ENCODE measurements at regions not wholly inside any gene's neighbourhood (a gene's known extent, or its start where the extent isn't known, plus 50 kb on each side); places are given as distances from the start of the nearest gene placed in this dataset.
A peak's percentile ranks its signal among the peaks of the same experiment; 100 is the strongest.

GRCh38 chr12:116436561-116437249 is 122.5 kb upstream of the MAP1LC3B2 start:
- Histone ChIP-seq H3K9me3 (no peaks in the 10 kb centered on the region), H3K4me3 (no peak overlapping the region), H3K27ac (peak overlapping the region; percentile 28 to 84 (median 40)), H3K27me3 (no peaks in the 10 kb centered on the region), H3K36me3 (no peaks in the 10 kb centered on the region), H3K4me1 (peaks cover 6 to 27% (median 25%) of the 10 kb centered on the region in 4 donors)
- in situ Hi-C loops (cut with MboI; ENCODE audit: low pct_ligation_motif_present in 1 of 4, low pct_unique_long_range_greater_than_20kb in 1 of 4, low sequenced_read_pairs in 3 of 4) = no loop called here
- 44% methylated on average over 14 of the region's 14 CpGs; no CpG with 5 or more reads in 1 of the 2 donors for WGBS, 2 donors (ENCODE audit: low coverage in 1 of 2)
- intact Hi-C loops (cut with DNase I; ENCODE audit: low total_unique reads) = no loop called here
- TF ChIP-seq POLR2A (IDR thresholded peaks at IDR 0.05) (no peak), POLR2AphosphoS5 (IDR thresholded peaks at IDR 0.05) (no peak), EP300 (IDR thresholded peaks at IDR 0.05; ENCODE audit: low read depth) (no peak), CTCF (IDR thresholded peaks at IDR 0.05) (no peak)
- peak; percentile 42 for DNase-seq

- H3K36me3 ChIP-seq = no peaks in the 10 kb centered on the region
- H3K27me3 ChIP-seq = no peaks in the 10 kb centered on the region
- H3K4me3 ChIP-seq = no peak overlapping the region
- no peak for TF ChIP-seq EP300 (IDR thresholded peaks at IDR 0.05; ENCODE audit: low read depth)
- TF ChIP-seq POLR2AphosphoS5 (IDR thresholded peaks at IDR 0.05) = no peak
- no peak for TF ChIP-seq CTCF (IDR thresholded peaks at IDR 0.05)
- TF ChIP-seq POLR2A (IDR thresholded peaks at IDR 0.05) = no peak
- intact Hi-C loops (cut with DNase I; ENCODE audit: low total_unique reads) (no loop called here), in situ Hi-C loops (cut with MboI; ENCODE audit: low pct_ligation_motif_present in 1 of 4, low pct_unique_long_range_greater_than_20kb in 1 of 4, low sequenced_read_pairs in 3 of 4) (no loop called here)
- no peak overlapping the region for H3K27ac ChIP-seq
- peaks cover 0 to 10% (median 6%) of the 10 kb centered on the region in 4 donors for H3K4me1 ChIP-seq
- WGBS, 2 donors (ENCODE audit: low coverage in 1 of 2) = 63 to 100% methylated on average over 1 to 4 of the region's 4 CpGs
- DNase-seq = no peak
- no peaks in the 10 kb centered on the region for H3K9me3 ChIP-seq
Measured at GRCh38 chr12:116441292-116441691, 117.9 kb upstream of the MAP1LC3B2 start.

GRCh38 chr12:116442304-116442703 is 116.9 kb upstream of the MAP1LC3B2 start:
- TF ChIP-seq POLR2A (IDR thresholded peaks at IDR 0.05) (no peak), CTCF (IDR thresholded peaks at IDR 0.05) (no peak), EP300 (IDR thresholded peaks at IDR 0.05; ENCODE audit: low read depth) (no peak), POLR2AphosphoS5 (IDR thresholded peaks at IDR 0.05) (no peak)
- Histone ChIP-seq H3K27ac (no peak overlapping the region), H3K27me3 (no peaks in the 10 kb centered on the region), H3K36me3 (no peaks in the 10 kb centered on the region), H3K9me3 (no peaks in the 10 kb centered on the region), H3K4me1 (peaks cover 0 to under 1% (median 0%) of the 10 kb centered on the region in 4 donors), H3K4me3 (no peak overlapping the region)
- 90 to 100% methylated on average over 2 to 3 of the region's 3 CpGs for WGBS, 2 donors (ENCODE audit: low coverage in 1 of 2)
- intact Hi-C loops (cut with DNase I; ENCODE audit: low total_unique reads) (no loop called here), in situ Hi-C loops (cut with MboI; ENCODE audit: low pct_ligation_motif_present in 1 of 4, low pct_unique_long_range_greater_than_20kb in 1 of 4, low sequenced_read_pairs in 3 of 4) (no loop called here)
- no peak for DNase-seq

- TF ChIP-seq CTCF (IDR thresholded peaks at IDR 0.05) = no peak
- no peaks in the 10 kb centered on the region for H3K9me3 ChIP-seq
- intact Hi-C loops (cut with DNase I; ENCODE audit: low total_unique reads) = no loop called here
- no peaks in the 10 kb centered on the region for H3K27me3 ChIP-seq
- WGBS, 2 donors (ENCODE audit: low coverage in 1 of 2) = 65 to 86% methylated on average over 1 to 3 of the region's 3 CpGs
- no peaks in the 10 kb centered on the region for H3K36me3 ChIP-seq
- in situ Hi-C loops (cut with MboI; ENCODE audit: low pct_ligation_motif_present in 1 of 4, low pct_unique_long_range_greater_than_20kb in 1 of 4, low sequenced_read_pairs in 3 of 4) = no loop called here
- no peaks in the 10 kb centered on the region for H3K4me1 ChIP-seq
- no peak overlapping the region for H3K27ac ChIP-seq
- DNase-seq = no peak
- H3K4me3 ChIP-seq = no peak overlapping the region
Measured at GRCh38 chr12:116442946-116443345, 116.2 kb upstream of the MAP1LC3B2 start.
